A549 (cell line): ENCODE measurements at regions not wholly inside any gene's neighbourhood (a gene's known extent, or its start where the extent isn't known, plus 50 kb on each side); places are given as distances from the start of the nearest gene placed in this dataset.

Experiments
- ATAC-seq, 2 experiments: fragments of 200-7000 bp in 1 of 2; fragments of >200 bp in 1 of 2; cut with Nextera tagmentation in 1 of 2; cut with Tn5 transposase in 1 of 2; 3 replicates each; pipeline versions ENCODE4 v1.8.0 to v1.9.1; 2018 to 2020; ENCODE audit warnings: mild to moderate bottlenecking in 1 of 2, moderate library complexity in 1 of 2
- CTCF ChIA-PET: fragments of 300-600 bp; sonication (Branson Sonifier 250); formaldehyde crosslinking; extraction: SDS; loops from one replicate; lab custom pipeline; 2021; ENCODE audit warnings: antibody characterized with exemption, inconsistent platforms; lab: Yijun Ruan, JAX
- POLR2A ChIA-PET: fragments of 350-600 bp; formaldehyde crosslinking; extraction: SDS; loops from one replicate; lab custom pipeline; 2021; ENCODE audit warnings: antibody characterized with exemption, inconsistent platforms; lab: Yijun Ruan, JAX
- DNase-seq, 2 experiments: peaks; one replicate each; pipeline versions ENCODE4 v3.0.0 to v3.0.0-alpha.2; 2011 to 2016; ENCODE audit warnings: low read depth in 1 of 2, low spot score in 1 of 2
- FAIRE-seq: peaks from 2 replicates; lab custom pipeline; 2011; peaks lifted over from hg19 to GRCh38; lab: Jason Lieb, UNC
- H3K27ac ChIP-seq, 2 experiments: fragments of >200 bp; sonication (Bioruptor Twin); formaldehyde crosslinking; 3 replicates each; pipeline ENCODE4 v1.5.1; 2016 to 2017
- H3K4me1 ChIP-seq: fragments of >200 bp; sonication (Bioruptor Twin); formaldehyde crosslinking; 3 replicates; pipeline ENCODE4 v1.6.1; 2016
- H3K4me2 ChIP-seq: fragments of >200 bp; sonication (Bioruptor Twin); formaldehyde crosslinking; 3 replicates; pipeline ENCODE4 v1.6.1; 2016
- H3K4me3 ChIP-seq: fragments of >200 bp; sonication (Bioruptor Twin); formaldehyde crosslinking; 3 replicates; pipeline ENCODE4 v1.5.1; 2016
- H3K9me3 ChIP-seq: fragments of >200 bp; sonication (Bioruptor Twin); formaldehyde crosslinking; 3 replicates; pipeline ENCODE4 v1.6.1; 2016
- BHLHE40 ChIP-seq: IDR thresholded peaks from 2 replicates; pipeline ENCODE4 v1.6.1; 2012; ENCODE audit warnings: low read depth, low read length, inconsistent platforms
- CEBPB ChIP-seq, 2 experiments: fragments of >200 bp in 1 of 2; sonication (Bioruptor Twin) in 1 of 2; formaldehyde crosslinking in 1 of 2; IDR thresholded peaks; 2 replicates each; pipeline ENCODE4 v1.6.1; 2012 to 2016
- CHD2 ChIP-seq: fragments of 150-350 bp; IDR thresholded peaks from 2 replicates; pipeline ENCODE4 v1.6.1; 2014; ENCODE audit warnings: low read length; ENCODE audit not compliant: partially characterized antibody
- CHD4 ChIP-seq: fragments of 200-600 bp; sonication (generic); IDR thresholded peaks from 2 replicates; pipeline ENCODE4 v1.6.1; 2016; ENCODE audit warnings: antibody characterized with exemption, mild to moderate bottlenecking, borderline replicate concordance
- EHF ChIP-seq: fragments of 250-450 bp; sonication (Bioruptor Pico); IDR thresholded peaks from 2 replicates; pipeline ENCODE4 v1.5.0; 2020; ENCODE audit warnings: mild to moderate bottlenecking
- EHMT2 ChIP-seq: fragments of 200-600 bp; sonication (generic); IDR thresholded peaks from 2 replicates; pipeline ENCODE4 v1.6.1; 2016; ENCODE audit warnings: antibody characterized with exemption, low read depth, mild to moderate bottlenecking, moderate library complexity
- ESRRA ChIP-seq: fragments of 150-350 bp; IDR thresholded peaks from 2 replicates; pipeline ENCODE4 v1.6.1; 2014; ENCODE audit warnings: mild to moderate bottlenecking, low read length, borderline replicate concordance
- FOSB ChIP-seq: fragments of 250-450 bp; sonication (Bioruptor Pico); IDR thresholded peaks from 2 replicates; pipeline ENCODE4 v1.5.0; 2020; ENCODE audit warnings: mild to moderate bottlenecking, moderate library complexity
- FOXS1 ChIP-seq: fragments of 250-450 bp; sonication (Bioruptor Pico); IDR thresholded peaks from 2 replicates; pipeline ENCODE4 v1.5.0; 2020; ENCODE audit warnings: mild to moderate bottlenecking, moderate library complexity
- HEYL ChIP-seq: fragments of 250-450 bp; sonication (Bioruptor Pico); IDR thresholded peaks from 2 replicates; pipeline ENCODE4 v1.8.0; 2021; ENCODE audit warnings: mild to moderate bottlenecking, moderate library complexity
- HOXA7 ChIP-seq: fragments of 250-450 bp; sonication (Bioruptor Pico); IDR thresholded peaks from 2 replicates; pipeline ENCODE4 v1.5.0; 2020; ENCODE audit warnings: mild to moderate bottlenecking, moderate library complexity
- HOXB13 ChIP-seq: fragments of 250-450 bp; sonication (Bioruptor Pico); IDR thresholded peaks from 2 replicates; pipeline ENCODE4 v1.5.0; 2020; ENCODE audit warnings: low read depth, mild to moderate bottlenecking, moderate library complexity
- HOXB5 ChIP-seq: fragments of 250-450 bp; sonication (Bioruptor Pico); IDR thresholded peaks from 2 replicates; pipeline ENCODE4 v1.5.0; 2020; ENCODE audit warnings: mild to moderate bottlenecking, moderate library complexity
- JUN ChIP-seq, 2 experiments: fragments of >200 bp; sonication (Bioruptor Twin); formaldehyde crosslinking; IDR thresholded peaks; 2 replicates in 1 of 2; 3 replicates in 1 of 2; pipeline ENCODE4 v1.6.1; 2016 to 2017
- JUNB ChIP-seq: fragments of >200 bp; sonication (Bioruptor Twin); formaldehyde crosslinking; IDR thresholded peaks from 2 replicates; pipeline ENCODE4 v1.6.1; 2016
- KDM1A ChIP-seq: fragments of 200-600 bp; sonication (generic); IDR thresholded peaks from 2 replicates; pipeline ENCODE4 v1.6.1; 2016; ENCODE audit warnings: low read depth, mild to moderate bottlenecking
- KDM5A ChIP-seq: fragments of 200-600 bp; sonication (generic); IDR thresholded peaks from 2 replicates; pipeline ENCODE4 v1.6.1; 2016; ENCODE audit warnings: antibody characterized with exemption, mild to moderate bottlenecking
- NR3C1 ChIP-seq: fragments of >200 bp; sonication (Bioruptor Twin); formaldehyde crosslinking; IDR thresholded peaks from 3 replicates; pipeline ENCODE4 v1.6.1; 2017
- POLR2A ChIP-seq: IDR thresholded peaks from 2 replicates; pipeline ENCODE4 v1.6.1; 2012; ENCODE audit warnings: mild to moderate bottlenecking, low read length
- RAD21 ChIP-seq, 2 experiments: fragments of >200 bp in 1 of 2; sonication (Bioruptor Twin) in 1 of 2; formaldehyde crosslinking in 1 of 2; IDR thresholded peaks in 1 of 2; conservative IDR thresholded peaks in 1 of 2; 2 replicates in 1 of 2; 3 replicates in 1 of 2; pipeline ENCODE4 v1.6.1; 2012 to 2018; ENCODE audit warnings: inconsistent platforms in 1 of 2
- RARB ChIP-seq: fragments of 250-450 bp; sonication (Bioruptor Pico); IDR thresholded peaks from 2 replicates; pipeline ENCODE4 v1.8.0; 2021; ENCODE audit warnings: mild to moderate bottlenecking, moderate library complexity
- RFX5 ChIP-seq: fragments of 450-650 bp; IDR thresholded peaks from 2 replicates; pipeline ENCODE4 v1.7.1; 2014; ENCODE audit warnings: antibody characterized with exemption, mild to moderate bottlenecking, moderate library complexity
- RNF2 ChIP-seq: fragments of 200-600 bp; sonication (generic); IDR thresholded peaks from 2 replicates; pipeline ENCODE4 v1.6.1; 2016; ENCODE audit warnings: low read depth, mild to moderate bottlenecking, antibody characterized with exemption, moderate library complexity, borderline replicate concordance
- TP53 ChIP-seq: fragments of 250-450 bp; sonication (Bioruptor Pico); IDR thresholded peaks from 2 replicates; pipeline ENCODE4 v1.5.0; 2021; ENCODE audit warnings: mild to moderate bottlenecking, moderate library complexity
- ZNF302 ChIP-seq: fragments of 250-450 bp; sonication (Bioruptor Pico); IDR thresholded peaks from 2 replicates; pipeline ENCODE4 v1.9.0; 2021; ENCODE audit warnings: inconsistent platforms, mild to moderate bottlenecking, moderate library complexity
- ZSCAN20 ChIP-seq: fragments of 250-450 bp; sonication (Bioruptor Pico); IDR thresholded peaks from 2 replicates; pipeline ENCODE4 v1.8.0; 2022; ENCODE audit warnings: mild to moderate bottlenecking, moderate library complexity
- WGBS: methylation state at CpG from one replicate; pipeline ENCODE4 v1.1.6; 2017; ENCODE audit errors: missing lambda C conversion rate; 5-methylcytosine and 5-hydroxymethylcytosine counted together
- TF ChIP-seq, protein P1 (sequence below): fragments of 150-350 bp; IDR thresholded peaks from 2 replicates; pipeline ENCODE4 v1.6.1; 2014; ENCODE audit warnings: low read depth, mild to moderate bottlenecking, low read length
- TF ChIP-seq, protein P2 (sequence below): fragments of 250-450 bp; sonication (Bioruptor Pico); IDR thresholded peaks from 2 replicates; pipeline ENCODE4 v1.5.0; 2020; ENCODE audit warnings: low read depth, mild to moderate bottlenecking, moderate library complexity
- TF ChIP-seq, protein P3 (sequence below): IDR thresholded peaks from 2 replicates; pipeline ENCODE4 v1.6.1; 2012
- TF ChIP-seq, protein P4 (sequence below): fragments of >200 bp; sonication (Bioruptor Twin); formaldehyde crosslinking; IDR thresholded peaks from 3 replicates; pipeline ENCODE4 v1.6.1; 2016

DNA sequence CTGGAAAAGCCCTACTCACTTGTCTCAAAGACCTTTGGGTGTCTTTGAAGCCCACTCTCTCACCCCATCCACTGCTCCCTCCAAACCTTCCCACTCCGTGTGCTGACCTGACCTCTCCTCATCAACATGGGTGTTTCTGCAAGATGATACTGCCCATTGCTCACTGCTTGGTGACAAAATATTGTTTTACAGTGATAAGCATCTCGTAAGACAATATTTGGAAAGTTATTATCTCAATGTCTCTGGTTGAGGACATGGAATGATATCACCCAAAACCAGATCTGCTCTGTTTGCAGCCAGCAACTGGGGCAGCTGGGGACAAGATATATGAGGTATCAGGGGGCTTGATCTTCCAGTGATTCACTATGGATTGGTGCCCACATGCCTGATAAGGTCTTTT, 195.8 kb downstream of the SALL1 start:
- POLR2A ChIA-PET = no interaction called here
- ATAC-seq (no peak), DNase-seq (no peak), FAIRE-seq (no peak)
- Histone ChIP-seq H3K4me1 (no peaks in the 10 kb centered on the region), H3K27ac (no peak overlapping the region), H3K9me3 (no peaks in the 10 kb centered on the region), H3K4me3 (no peak overlapping the region), H3K4me2 (no peak overlapping the region)
- no peak for TF ChIP-seq TP53 (CRISPR knock-in tag)
- no peak for TF ChIP-seq RNF2
- no peak for TF ChIP-seq JUNB
- TF ChIP-seq EHF (CRISPR knock-in tag) = no peak
- WGBS = 5% methylated on average over 2 of the region's 2 CpGs
- CTCF ChIA-PET = no interaction called here

DNA sequence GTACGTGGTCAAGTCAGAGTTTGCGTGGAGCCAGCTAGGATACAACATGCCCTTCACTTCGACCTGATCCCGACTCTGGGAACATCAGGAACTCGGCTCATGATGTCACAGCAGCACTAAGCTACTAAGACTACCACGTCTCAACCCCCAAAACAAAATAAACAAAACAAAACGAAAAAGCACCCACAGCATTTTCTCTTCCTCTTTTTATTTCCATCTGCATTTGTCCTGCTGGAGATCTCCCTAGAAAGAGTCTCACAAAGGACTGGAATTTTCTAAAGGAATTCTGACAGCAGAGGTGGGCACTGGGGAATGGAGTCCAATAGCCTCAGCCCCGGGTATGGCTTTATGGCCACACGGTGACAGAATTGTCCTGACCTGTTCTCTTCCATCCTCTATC, 196.6 kb downstream of the SALL1 start:
- no peaks in the 10 kb centered on the region for H3K4me1 ChIP-seq
- DNase-seq = no peak
- H3K9me3 ChIP-seq = no peaks in the 10 kb centered on the region
- no peak overlapping the region for H3K4me3 ChIP-seq
- POLR2A ChIA-PET = no interaction called here
- no peak overlapping the region for H3K4me2 ChIP-seq
- FAIRE-seq = no peak
- no peak for ATAC-seq
- no peak overlapping the region for H3K27ac ChIP-seq
- TF ChIP-seq RAD21 (conservative IDR thresholded peaks at IDR 0.05 in 1 of 2, IDR thresholded peaks at IDR 0.05 in 1 of 2) = no peak
- TF ChIP-seq RARB (CRISPR knock-in tag) = no peak
- TF ChIP-seq POLR2A = no peak
- TF ChIP-seq, protein P1, sequence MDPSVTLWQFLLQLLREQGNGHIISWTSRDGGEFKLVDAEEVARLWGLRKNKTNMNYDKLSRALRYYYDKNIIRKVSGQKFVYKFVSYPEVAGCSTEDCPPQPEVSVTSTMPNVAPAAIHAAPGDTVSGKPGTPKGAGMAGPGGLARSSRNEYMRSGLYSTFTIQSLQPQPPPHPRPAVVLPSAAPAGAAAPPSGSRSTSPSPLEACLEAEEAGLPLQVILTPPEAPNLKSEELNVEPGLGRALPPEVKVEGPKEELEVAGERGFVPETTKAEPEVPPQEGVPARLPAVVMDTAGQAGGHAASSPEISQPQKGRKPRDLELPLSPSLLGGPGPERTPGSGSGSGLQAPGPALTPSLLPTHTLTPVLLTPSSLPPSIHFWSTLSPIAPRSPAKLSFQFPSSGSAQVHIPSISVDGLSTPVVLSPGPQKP = no peak
- TF ChIP-seq HOXB5 (CRISPR knock-in tag) = no peak
- no peak for TF ChIP-seq TP53 (CRISPR knock-in tag)
- TF ChIP-seq RFX5 = no peak
- no peak for TF ChIP-seq KDM1A
- no peak for TF ChIP-seq KDM5A
- 4% methylated on average over 9 of the region's 9 CpGs for WGBS
- CTCF ChIA-PET = no interaction called here

DNA sequence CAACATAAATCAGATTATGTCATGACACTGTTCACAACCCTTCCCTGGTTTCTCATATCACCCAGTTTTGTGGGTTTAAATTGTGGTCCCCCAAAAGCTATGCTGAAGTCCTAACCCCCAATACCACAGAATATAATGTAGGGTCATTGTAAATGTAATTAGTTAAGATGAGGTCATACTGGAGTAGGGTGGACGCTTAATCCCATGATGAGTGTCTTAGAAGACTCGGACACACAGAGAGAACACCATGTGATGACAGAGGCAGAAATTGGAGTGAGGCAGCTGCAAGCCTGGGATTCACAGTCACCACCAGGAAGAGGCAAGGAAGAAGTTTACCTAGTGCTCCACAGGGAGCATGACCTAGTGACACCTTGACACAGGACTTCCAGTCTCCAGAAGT, 197.8 kb downstream of the SALL1 start:
- POLR2A ChIA-PET = no interaction called here
- DNase-seq (no peak), FAIRE-seq (no peak), ATAC-seq (no peak)
- no peak overlapping the region for H3K27ac ChIP-seq
- no peaks in the 10 kb centered on the region for H3K9me3 ChIP-seq
- no peak overlapping the region for H3K4me3 ChIP-seq
- CTCF ChIA-PET = no interaction called here
- TF ChIP-seq POLR2A (no peak), CEBPB (IDR thresholded peaks at IDR 0.05) (no peak), FOXS1 (CRISPR knock-in tag) (no peak), HOXA7 (CRISPR knock-in tag) (no peak), BHLHE40 (no peak), NR3C1 (no peak), HOXB13 (CRISPR knock-in tag) (no peak)
- TF ChIP-seq, protein P2, sequence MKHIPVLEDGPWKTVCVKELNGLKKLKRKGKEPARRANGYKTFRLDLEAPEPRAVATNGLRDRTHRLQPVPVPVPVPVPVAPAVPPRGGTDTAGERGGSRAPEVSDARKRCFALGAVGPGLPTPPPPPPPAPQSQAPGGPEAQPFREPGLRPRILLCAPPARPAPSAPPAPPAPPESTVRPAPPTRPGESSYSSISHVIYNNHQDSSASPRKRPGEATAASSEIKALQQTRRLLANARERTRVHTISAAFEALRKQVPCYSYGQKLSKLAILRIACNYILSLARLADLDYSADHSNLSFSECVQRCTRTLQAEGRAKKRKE (CRISPR knock-in tag) = no peak
- TF ChIP-seq, protein P3, sequence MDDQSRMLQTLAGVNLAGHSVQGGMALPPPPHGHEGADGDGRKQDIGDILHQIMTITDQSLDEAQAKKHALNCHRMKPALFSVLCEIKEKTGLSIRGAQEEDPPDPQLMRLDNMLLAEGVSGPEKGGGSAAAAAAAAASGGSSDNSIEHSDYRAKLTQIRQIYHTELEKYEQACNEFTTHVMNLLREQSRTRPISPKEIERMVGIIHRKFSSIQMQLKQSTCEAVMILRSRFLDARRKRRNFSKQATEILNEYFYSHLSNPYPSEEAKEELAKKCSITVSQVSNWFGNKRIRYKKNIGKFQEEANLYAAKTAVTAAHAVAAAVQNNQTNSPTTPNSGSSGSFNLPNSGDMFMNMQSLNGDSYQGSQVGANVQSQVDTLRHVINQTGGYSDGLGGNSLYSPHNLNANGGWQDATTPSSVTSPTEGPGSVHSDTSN = no peak
- H3K4me2 ChIP-seq = no peak overlapping the region
- WGBS = 20% methylated on average over 2 of the region's 2 CpGs
- H3K4me1 ChIP-seq = no peaks in the 10 kb centered on the region

DNA sequence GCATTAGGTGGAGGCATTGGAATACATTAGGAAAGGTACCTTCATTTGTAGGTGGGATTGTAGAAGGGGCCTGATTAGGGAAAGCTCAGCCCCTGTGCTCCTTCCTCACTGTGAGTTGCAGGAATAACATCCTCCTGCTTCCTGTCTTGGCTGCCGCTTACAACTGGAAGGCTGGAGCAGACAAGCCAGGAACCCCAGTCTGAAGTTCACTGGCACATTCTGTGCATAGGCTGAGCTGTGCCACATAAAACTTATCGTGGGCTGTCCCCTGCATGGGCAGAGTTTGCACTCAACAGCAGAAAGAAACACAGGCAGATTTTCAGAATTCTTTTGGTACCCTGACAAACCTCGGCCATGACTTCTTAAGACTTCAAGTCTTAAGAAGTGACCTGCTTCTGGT, 200.1 kb downstream of the SALL1 start:
- DNase-seq = no peak
- Histone ChIP-seq H3K4me3 (no peak overlapping the region), H3K27ac (no peak overlapping the region), H3K4me1 (no peaks in the 10 kb centered on the region), H3K4me2 (no peak overlapping the region), H3K9me3 (no peaks in the 10 kb centered on the region)
- CTCF ChIA-PET = no interaction called here
- no peak for ATAC-seq
- POLR2A ChIA-PET = no interaction called here
- 32% methylated on average over 3 of the region's 3 CpGs for WGBS
- FAIRE-seq = no peak
- TF ChIP-seq CHD4 (no peak), ZSCAN20 (no peak), JUN (IDR thresholded peaks at IDR 0.05) (no peak), CHD2 (no peak), ESRRA (no peak), ZNF302 (CRISPR knock-in tag) (no peak), FOSB (CRISPR knock-in tag) (no peak), HEYL (CRISPR knock-in tag) (no peak), EHMT2 (no peak)
- TF ChIP-seq, protein P1 = no peak
- TF ChIP-seq, protein P4, sequence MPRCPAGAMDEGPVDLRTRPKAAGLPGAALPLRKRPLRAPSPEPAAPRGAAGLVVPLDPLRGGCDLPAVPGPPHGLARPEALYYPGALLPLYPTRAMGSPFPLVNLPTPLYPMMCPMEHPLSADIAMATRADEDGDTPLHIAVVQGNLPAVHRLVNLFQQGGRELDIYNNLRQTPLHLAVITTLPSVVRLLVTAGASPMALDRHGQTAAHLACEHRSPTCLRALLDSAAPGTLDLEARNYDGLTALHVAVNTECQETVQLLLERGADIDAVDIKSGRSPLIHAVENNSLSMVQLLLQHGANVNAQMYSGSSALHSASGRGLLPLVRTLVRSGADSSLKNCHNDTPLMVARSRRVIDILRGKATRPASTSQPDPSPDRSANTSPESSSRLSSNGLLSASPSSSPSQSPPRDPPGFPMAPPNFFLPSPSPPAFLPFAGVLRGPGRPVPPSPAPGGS = no peak
